ENCODE measurements at regions not wholly inside any gene's neighbourhood (a gene's known extent, or its start where the extent isn't known, plus 50 kb on each side); places are given as distances from the start of the nearest gene placed in this dataset.

- no peaks in the 10 kb centered on the region for H3K4me1 ChIP-seq (replicated peaks in 1 of 4; ENCODE audit: control insufficient read depth in 3 of 4, insufficient read depth in 4 of 4, low read length in 3 of 4)
- H2BK20ac ChIP-seq (ENCODE audit: low read length) = no peak overlapping the region
- no peak overlapping the region for H2BK12ac ChIP-seq (ENCODE audit: low read depth, low read length)
- H3K23ac ChIP-seq (ENCODE audit: insufficient read length) = no peak overlapping the region
- no peaks in the 10 kb centered on the region for H3K79me1 ChIP-seq (ENCODE audit: low read depth, low read length)
- no peak overlapping the region for H3K4me2 ChIP-seq (ENCODE audit: insufficient read depth in 1 of 2, low read depth in 2 of 2, low read length in 2 of 2)
- H3K18ac ChIP-seq (ENCODE audit: extremely low read depth, low read length) = no peak overlapping the region
- 80% methylated on average over 4 of the region's 4 CpGs; no CpG with 5 or more reads in 1 of the 2 experiments for WGBS, 2 experiments (ENCODE audit: extremely low coverage in 1 of 2, insufficient coverage in 1 of 2, insufficient read length in 1 of 2, insufficient replicate concordance in 2 of 2, low coverage in 1 of 2, low lambda C conversion rate in 2 of 2, missing lambda C conversion rate in 1 of 2)
- no peaks in the 10 kb centered on the region for H3K27me3 ChIP-seq (replicated peaks in 1 of 4; ENCODE audit: control insufficient read depth in 3 of 4, extremely low read depth in 1 of 4, insufficient read depth in 3 of 4, low read length in 3 of 4)
- H3K36me3 ChIP-seq (ENCODE audit: control insufficient read depth in 2 of 4, insufficient read depth in 4 of 4, low read length in 3 of 4) = no peaks in the 10 kb centered on the region
- CTCF ChIA-PET (ENCODE audit: partially characterized antibody) = interaction anchor here (1.1 kb wide), 1 partner anchor 132 kb away, joined by 3 read pairs; no protein-coding TSS in a partner anchor
- H4K91ac ChIP-seq (replicated peaks; ENCODE audit: insufficient read length, low read length) = no peak overlapping the region
- no peaks in the 10 kb centered on the region for H3K79me2 ChIP-seq (ENCODE audit: control insufficient read depth in 1 of 2, insufficient read depth in 2 of 2, low read length in 2 of 2)
- H2AFZ ChIP-seq (ENCODE audit: low read length) = no peak overlapping the region
- no peak overlapping the region for H3K14ac ChIP-seq (ENCODE audit: insufficient read length)
- DNase-seq (ENCODE audit: low read depth in 1 of 2, low spot score in 2 of 2) (no peak), FAIRE-seq (no peak)
- H2BK5ac ChIP-seq (ENCODE audit: low read depth, low read length) = no peak overlapping the region
- H2BK15ac ChIP-seq (ENCODE audit: low read length) = no peak overlapping the region
- H3K23me2 ChIP-seq (ENCODE audit: low read depth, low read length) = no peaks in the 10 kb centered on the region
- H3K9ac ChIP-seq (replicated peaks in 1 of 4; ENCODE audit: extremely low read depth in 1 of 4, low read depth in 3 of 4, low read length in 3 of 4) = no peak overlapping the region
- POLR2A ChIA-PET (ENCODE audit: partially characterized antibody) = no interaction called here
- H4K20me1 ChIP-seq (replicated peaks in 1 of 2; ENCODE audit: control insufficient read depth in 1 of 2, insufficient read depth in 2 of 2, low read length in 2 of 2) = no peaks in the 10 kb centered on the region
- H3K9me3 ChIP-seq (ENCODE audit: insufficient read depth in 2 of 2, low read depth in 1 of 2, low read length in 1 of 2) = no peaks in the 10 kb centered on the region
- no peak overlapping the region for H4K5ac ChIP-seq (ENCODE audit: insufficient read length, low read depth, low read length)
- H3K4me3 ChIP-seq (ENCODE audit: extremely low read depth in 1 of 4, insufficient read depth in 2 of 4, low read depth in 3 of 4, low read length in 4 of 4) = no peak overlapping the region
- no peak overlapping the region for H4K8ac ChIP-seq (ENCODE audit: extremely low read depth, insufficient read depth, low read length)
- no peak overlapping the region for H3K27ac ChIP-seq (ENCODE audit: low read depth, low read length)
- H3K56ac ChIP-seq (replicated peaks; ENCODE audit: insufficient read length, low read depth, low read length) = no peak overlapping the region
- no peak overlapping the region for H3K4ac ChIP-seq (replicated peaks; ENCODE audit: insufficient read length, low read depth, low read length)
- H2AK5ac ChIP-seq (ENCODE audit: low read depth, low read length) = no peak overlapping the region
- no peak overlapping the region for H2BK120ac ChIP-seq (replicated peaks; ENCODE audit: low read depth, low read length)
- TF ChIP-seq TEAD4 (IDR thresholded peaks at IDR 0.05; ENCODE audit: low read depth, low read length) (no peak), CBX8 (IDR thresholded peaks at IDR 0.05; ENCODE audit: borderline replicate concordance, low read depth, low read length) (no peak), EGR1 (IDR thresholded peaks at IDR 0.05; ENCODE audit: borderline replicate concordance, low read depth, low read length) (no peak), SIN3A (conservative IDR thresholded peaks at IDR 0.05 in 1 of 2, IDR thresholded peaks at IDR 0.05 in 1 of 2; ENCODE audit: low read depth in 1 of 2, low read length in 2 of 2) (no peak), FOSL1 (IDR thresholded peaks at IDR 0.05; ENCODE audit: insufficient read depth, low read depth, low read length) (no peak), SAP30 (IDR thresholded peaks at IDR 0.05; ENCODE audit: insufficient read depth, insufficient replicate concordance, low read length) (no peak), MAFK (IDR thresholded peaks at IDR 0.05; ENCODE audit: low read depth, low read length) (no peak), CBX5 (IDR thresholded peaks at IDR 0.05; ENCODE audit: low read depth, low read length) (no peak), JUN (IDR thresholded peaks at IDR 0.05; ENCODE audit: low read depth, low read length) (no peak), SP2 (IDR thresholded peaks at IDR 0.05; ENCODE audit: low read length) (no peak), KDM5A (IDR thresholded peaks at IDR 0.05; ENCODE audit: low read length) (no peak), CHD2 (IDR thresholded peaks at IDR 0.05; ENCODE audit: low read length) (no peak), RXRA (IDR thresholded peaks at IDR 0.05; ENCODE audit: insufficient read depth, low read depth, low read length) (no peak)
- TF ChIP-seq, protein P1, sequence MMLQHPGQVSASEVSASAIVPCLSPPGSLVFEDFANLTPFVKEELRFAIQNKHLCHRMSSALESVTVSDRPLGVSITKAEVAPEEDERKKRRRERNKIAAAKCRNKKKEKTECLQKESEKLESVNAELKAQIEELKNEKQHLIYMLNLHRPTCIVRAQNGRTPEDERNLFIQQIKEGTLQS (IDR thresholded peaks at IDR 0.05; ENCODE audit: insufficient read depth, low read depth, low read length) = no peak
- TF ChIP-seq, protein P2, sequence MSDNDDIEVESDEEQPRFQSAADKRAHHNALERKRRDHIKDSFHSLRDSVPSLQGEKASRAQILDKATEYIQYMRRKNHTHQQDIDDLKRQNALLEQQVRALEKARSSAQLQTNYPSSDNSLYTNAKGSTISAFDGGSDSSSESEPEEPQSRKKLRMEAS (IDR thresholded peaks at IDR 0.05) = no peak
These were observed 133.8 kb upstream of the IGFBP3 start for GRCh38 chr7:46054915-46055314.

All from H1 (cell line).